Right ventricle myocardium superior (tissue), 1 donor: ENCODE measurements at regions not wholly inside any gene's neighbourhood (a gene's known extent, or its start where the extent isn't known, plus 50 kb on each side); places are given as distances from the start of the nearest gene placed in this dataset.

ENCODE experiments used
- ATAC-seq: fragments of 200-7000 bp; cut with Tn5 transposase; one replicate; pipeline ENCODE4 v1.9.1; 2020; ENCODE audit warnings: mild to moderate bottlenecking; ENCODE audit not compliant: poor library complexity
- DNase-seq: peaks from one replicate; pipeline ENCODE4 v3.0.0-alpha.2; 2020
- intact Hi-C: fragments of 100-400 bp; cut with DNase I; formaldehyde crosslinking; loops from one replicate; pipeline ENCODE4 v1.11.2; 2022
- donor health status: DM: no; HTN: yes; CAD: no; lungs with severe emphysema.

- DNase-seq (no peak), ATAC-seq (no peak)
- intact Hi-C loops, result loop anchor here (5.0 kb wide), 1 partner anchor 252 kb away; no protein-coding TSS in a partner anchor
Observed at GRCh38 chrX:110408949-110409588, 50.4 kb downstream of the RTL9 start.

- ATAC-seq (no peak), DNase-seq (no peak)
- intact Hi-C loops, result loop anchor here (5.0 kb wide), 1 partner anchor 253 kb away; no protein-coding TSS in a partner anchor
Observed at GRCh38 chrX:110409925-110410324, 51.3 kb downstream of the RTL9 start.

GRCh38 chrX:110410603-110411002 is 52.0 kb downstream of the RTL9 start:
- DNase-seq (no peak), ATAC-seq (no peak)
- intact Hi-C loops, result no loop called here

GRCh38 chrX:110412971-110413726 is 54.5 kb downstream of the RTL9 start:
- intact Hi-C loops, result no loop called here
- DNase-seq (peak; percentile 64), ATAC-seq (peak; percentile 91)

- no peak for ATAC-seq
- intact Hi-C loops, result no loop called here
- DNase-seq, result no peak
Observed at GRCh38 chrX:110413727-110414124, 55.1 kb downstream of the RTL9 start.

- intact Hi-C loops, result no loop called here
- ATAC-seq, result no peak
- no peak for DNase-seq
Observed at GRCh38 chrX:110414273-110414672, 55.6 kb downstream of the RTL9 start.

GRCh38 chrX:110414679-110415439 is 56.2 kb downstream of the RTL9 start:
- DNase-seq, result no peak
- intact Hi-C loops, result no loop called here
- no peak for ATAC-seq

GRCh38 chrX:110415440-110416170 is 57.0 kb downstream of the RTL9 start:
- intact Hi-C loops, result no loop called here
- no peak for DNase-seq
- no peak for ATAC-seq

- no peak for ATAC-seq
Observed at GRCh38 chrX:110417128-110417527, 58.5 kb downstream of the RTL9 start.

GRCh38 chrX:110418316-110419235 is 59.9 kb downstream of the RTL9 start:
- ATAC-seq (peak; percentile 46), DNase-seq (no peak)
- intact Hi-C loops, result no loop called here

More at GRCh38 chrX:110417128-110417527, 58.5 kb downstream of the RTL9 start:
- intact Hi-C loops, result no loop called here
- DNase-seq, result no peak

- DNase-seq (no peak), ATAC-seq (no peak)
- intact Hi-C loops, result no loop called here
Observed at GRCh38 chrX:110419512-110419911, 60.9 kb downstream of the RTL9 start.

- DNase-seq (no peak), ATAC-seq (peak; percentile 35)
- intact Hi-C loops, result no loop called here
Observed at GRCh38 chrX:110420771-110421499, 62.3 kb downstream of the RTL9 start.

- intact Hi-C loops, result no loop called here
- ATAC-seq, result peak; percentile 77
- DNase-seq, result peak; percentile 37
Observed at GRCh38 chrX:110421500-110422455, 63.1 kb downstream of the RTL9 start.

GRCh38 chrX:110425222-110426154 is 66.8 kb downstream of the RTL9 start:
- intact Hi-C loops, result no loop called here
- ATAC-seq (no peak), DNase-seq (no peak)

- intact Hi-C loops, result no loop called here
- ATAC-seq, result no peak
- DNase-seq, result no peak
Observed at GRCh38 chrX:110426155-110426504, 67.5 kb downstream of the RTL9 start.
